ENCODE measurements at regions not wholly inside any gene's neighbourhood (a gene's known extent, or its start where the extent isn't known, plus 50 kb on each side); places are given as distances from the start of the nearest gene placed in this dataset.
"Not testable (repeated sequence)": the region's sequence is repeated elsewhere in the genome, so short reads cannot be mapped to it uniquely, and the experiment has no call there.

GRCh38 chr3:144496141-144496835 is 524.7 kb downstream of the DIPK2A start:
- no peak overlapping the region for H3K4me3 ChIP-seq (ENCODE audit: low read length)
- DNase-seq (ENCODE audit: low read depth) = no peak
- TF ChIP-seq CTCF (conservative IDR thresholded peaks at IDR 0.05; ENCODE audit: low read length) = no peak

GRCh38 chr3:144497452-144497851 is 525.8 kb downstream of the DIPK2A start:
- no peak overlapping the region for H3K4me3 ChIP-seq (ENCODE audit: low read length)
- no peak for TF ChIP-seq CTCF (conservative IDR thresholded peaks at IDR 0.05; ENCODE audit: low read length)

GRCh38 chr3:144499001-144499930 is 527.6 kb downstream of the DIPK2A start:
- no peak for DNase-seq (ENCODE audit: low read depth)
- H3K4me3 ChIP-seq (ENCODE audit: low read length) = no peak overlapping the region
- TF ChIP-seq CTCF (conservative IDR thresholded peaks at IDR 0.05; ENCODE audit: low read length) = no peak

More at GRCh38 chr3:144497452-144497851, 525.8 kb downstream of the DIPK2A start:
- DNase-seq (ENCODE audit: low read depth) = no peak

- no peak overlapping the region for H3K4me3 ChIP-seq (ENCODE audit: low read length)
- TF ChIP-seq CTCF (conservative IDR thresholded peaks at IDR 0.05; ENCODE audit: low read length) = no peak
- DNase-seq (ENCODE audit: low read depth) = no peak
These were observed 529.8 kb downstream of the DIPK2A start for GRCh38 chr3:144501467-144501866.

GRCh38 chr3:144502402-144502801 is 530.8 kb downstream of the DIPK2A start:
- DNase-seq (ENCODE audit: low read depth) = no peak
- TF ChIP-seq CTCF (conservative IDR thresholded peaks at IDR 0.05; ENCODE audit: low read length) = no peak
- H3K4me3 ChIP-seq (ENCODE audit: low read length) = no peak overlapping the region

- H3K4me3 ChIP-seq (ENCODE audit: low read length) = not testable (repeated sequence)
These were observed 534.8 kb downstream of the DIPK2A start for GRCh38 chr3:144506375-144506774.

GRCh38 chr3:144511346-144511745 is 539.7 kb downstream of the DIPK2A start:
- TF ChIP-seq CTCF (conservative IDR thresholded peaks at IDR 0.05; ENCODE audit: low read length) = no peak
- H3K4me3 ChIP-seq (ENCODE audit: low read length) = no peak overlapping the region
- no peak for DNase-seq (ENCODE audit: low read depth)

More at GRCh38 chr3:144506375-144506774, 534.8 kb downstream of the DIPK2A start:
- DNase-seq (ENCODE audit: low read depth) = not testable (repeated sequence)
